HG03039 (cell line): ENCODE measurements at regions not wholly inside any gene's neighbourhood (a gene's known extent, or its start where the extent isn't known, plus 50 kb on each side); places are given as distances from the start of the nearest gene placed in this dataset.
"Not testable (repeated sequence)": the region's sequence is repeated elsewhere in the genome, so short reads cannot be mapped to it uniquely, and the experiment has no call there.

Experiments
- ATAC-seq: cut with Tn5 transposase; IDR thresholded peaks from one replicate; pipeline ENCODE4 v1.9.1; 2021; ENCODE audit warnings: mild to moderate bottlenecking, moderate library complexity; ENCODE audit not compliant: unreplicated experiment

GRCh38 chr21:28877318-28877884, 115.3 kb downstream of the LTN1 start:
- no peak for ATAC-seq

- no peak for ATAC-seq
Measured at GRCh38 chr21:28875078-28875477, 117.6 kb downstream of the LTN1 start.

GRCh38 chr21:28872218-28872617, 120.5 kb downstream of the LTN1 start:
- ATAC-seq = no peak

GRCh38 chr21:28871388-28872010, 121.2 kb downstream of the LTN1 start:
- ATAC-seq = no peak

GRCh38 chr21:28867401-28867800, 125.3 kb downstream of the LTN1 start:
- no peak for ATAC-seq

- no peak for ATAC-seq
Measured at GRCh38 chr21:28865488-28866186, 127.0 kb downstream of the LTN1 start.

- no peak for ATAC-seq
Measured at GRCh38 chr21:28858424-28858823, 134.3 kb downstream of the LTN1 start.

GRCh38 chr21:28857752-28858151, 134.9 kb downstream of the LTN1 start:
- ATAC-seq = no peak

GRCh38 chr21:28856588-28857250, 136.0 kb downstream of the LTN1 start:
- no peak for ATAC-seq

- no peak for ATAC-seq
Measured at GRCh38 chr21:28852706-28853105, 140.0 kb downstream of the LTN1 start.

GRCh38 chr21:28851645-28852044, 141.0 kb downstream of the LTN1 start:
- no peak for ATAC-seq

- not testable (repeated sequence) for ATAC-seq
Measured at GRCh38 chr21:28839237-28839636, 153.4 kb downstream of the LTN1 start.

- ATAC-seq = not testable (repeated sequence)
Measured at GRCh38 chr21:28837426-28837825, 155.3 kb downstream of the LTN1 start.

GRCh38 chr21:28836588-28836987, 156.1 kb downstream of the LTN1 start:
- ATAC-seq = not testable (repeated sequence)

GRCh38 chr21:28834335-28835238, 158.1 kb downstream of the LTN1 start:
- no peak for ATAC-seq

GRCh38 chr21:28833609-28834008, 159.1 kb downstream of the LTN1 start:
- ATAC-seq = no peak

GRCh38 chr21:28833182-28833581, 159.5 kb downstream of the LTN1 start:
- ATAC-seq = no peak

GRCh38 chr21:28832715-28833061, 160.0 kb downstream of the LTN1 start:
- no peak for ATAC-seq

GRCh38 chr21:28832013-28832714, 160.5 kb downstream of the LTN1 start:
- ATAC-seq = no peak

- ATAC-seq = no peak
Measured at GRCh38 chr21:28828981-28829380, 163.7 kb downstream of the LTN1 start.
